SKM-1 (cell line): ENCODE measurements at regions not wholly inside any gene's neighbourhood (a gene's known extent, or its start where the extent isn't known, plus 50 kb on each side); places are given as distances from the start of the nearest gene placed in this dataset.
A peak's percentile ranks its signal among the peaks of the same experiment; 100 is the strongest.
"Not testable (repeated sequence)": the region's sequence is repeated elsewhere in the genome, so short reads cannot be mapped to it uniquely, and the experiment has no call there.

ENCODE experiments used
- DNase-seq: peaks from one replicate; lab custom pipeline; 2025; ENCODE audit not compliant: unreplicated experiment; lab: John Stamatoyannopoulos, UW

- DNase-seq, result no peak
Measured at GRCh38 chr6:9851006-9851405, 563.9 kb downstream of the TFAP2A start.

- no peak for DNase-seq
Measured at GRCh38 chr6:9848094-9848493, 566.8 kb downstream of the TFAP2A start.

- DNase-seq, result no peak
Measured at GRCh38 chr6:9841886-9842725, 572.8 kb downstream of the TFAP2A start.

- DNase-seq, result no peak
Measured at GRCh38 chr6:9834233-9834632, 580.6 kb downstream of the TFAP2A start.

GRCh38 chr6:9831783-9832182 lies 583.1 kb downstream of the TFAP2A start:
- DNase-seq, result no peak

GRCh38 chr6:9830808-9831207 lies 584.1 kb downstream of the TFAP2A start:
- DNase-seq, result no peak

- DNase-seq, result no peak
Measured at GRCh38 chr6:9825526-9825925, 589.3 kb downstream of the TFAP2A start.

GRCh38 chr6:9810727-9811126 lies 604.1 kb downstream of the TFAP2A start:
- not testable (repeated sequence) for DNase-seq

- no peak for DNase-seq
Measured at GRCh38 chr6:9810286-9810685, 604.6 kb downstream of the TFAP2A start.

- no peak for DNase-seq
Measured at GRCh38 chr6:9806195-9806594, 608.7 kb downstream of the TFAP2A start.

GRCh38 chr6:9801249-9801754 lies 613.6 kb downstream of the TFAP2A start:
- no peak for DNase-seq

GRCh38 chr6:9799582-9799981 lies 615.3 kb downstream of the TFAP2A start:
- DNase-seq, result peak; percentile 74

GRCh38 chr6:9796827-9797226 lies 618.0 kb downstream of the TFAP2A start:
- DNase-seq, result no peak

- no peak for DNase-seq
Measured at GRCh38 chr6:9795880-9796279, 619.0 kb downstream of the TFAP2A start.

GRCh38 chr6:9789201-9789600 lies 625.7 kb downstream of the TFAP2A start:
- no peak for DNase-seq

GRCh38 chr6:9784786-9785185 lies 630.1 kb downstream of the TFAP2A start:
- DNase-seq, result no peak

GRCh38 chr6:9783567-9783966 lies 631.3 kb downstream of the TFAP2A start:
- DNase-seq, result no peak

GRCh38 chr6:9766240-9766915 lies 648.5 kb downstream of the TFAP2A start:
- no peak for DNase-seq

- no peak for DNase-seq
Measured at GRCh38 chr6:9761220-9761619, 653.7 kb downstream of the TFAP2A start.

- no peak for DNase-seq
Measured at GRCh38 chr6:9754515-9754914, 660.4 kb downstream of the TFAP2A start.

GRCh38 chr6:9745966-9746365 lies 668.9 kb downstream of the TFAP2A start:
- DNase-seq, result no peak

GRCh38 chr6:9745476-9745875 lies 669.4 kb downstream of the TFAP2A start:
- DNase-seq, result no peak
